GM18861 (cell line): ENCODE measurements at regions not wholly inside any gene's neighbourhood (a gene's known extent, or its start where the extent isn't known, plus 50 kb on each side); places are given as distances from the start of the nearest gene placed in this dataset.
"Not testable (repeated sequence)": the region's sequence is repeated elsewhere in the genome, so short reads cannot be mapped to it uniquely, and the experiment has no call there.

Experiments used
- ATAC-seq: cut with Tn5 transposase; IDR thresholded peaks from one replicate; pipeline ENCODE4 v1.9.1; 2021; ENCODE audit not compliant: unreplicated experiment

DNA sequence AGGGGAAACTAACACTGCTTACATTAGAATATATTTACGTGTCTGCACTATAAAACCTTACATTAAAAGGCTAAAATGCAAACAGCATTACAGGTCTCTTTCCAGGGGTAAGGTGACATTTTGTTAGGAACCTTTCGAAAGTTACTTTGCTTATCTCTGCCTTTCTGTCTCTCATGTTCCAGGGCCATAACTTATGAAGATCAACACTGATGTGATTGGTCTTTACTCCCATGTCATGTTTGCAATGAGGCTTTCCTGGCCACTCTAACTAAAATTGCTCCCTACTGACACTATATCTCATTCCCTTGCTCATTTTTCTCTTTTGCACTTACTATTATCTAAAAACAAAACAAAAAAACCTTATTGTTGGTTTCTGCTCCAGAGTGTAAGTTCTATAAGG lies 119.0 kb downstream of the JRKL start:
- ATAC-seq: no peak

DNA sequence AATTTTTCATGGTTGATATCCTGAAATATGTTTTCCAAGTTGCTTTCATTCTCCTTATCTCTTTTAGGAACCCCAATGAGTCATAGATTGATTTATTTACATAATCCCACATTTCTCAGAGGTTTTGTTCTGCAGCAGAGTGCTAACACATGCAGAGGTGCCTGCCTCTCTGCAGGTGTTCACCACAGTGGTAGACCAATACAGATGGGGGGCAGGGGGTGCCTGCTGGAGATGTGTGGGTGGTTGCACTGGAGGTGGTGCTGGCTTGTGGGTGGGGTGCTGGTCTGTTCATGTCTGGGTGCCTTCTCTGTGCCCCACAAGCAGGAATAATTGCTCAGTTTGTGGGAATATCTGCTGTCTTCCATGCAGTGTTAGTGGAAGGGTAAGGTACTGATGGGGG lies 131.1 kb downstream of the JRKL start:
- no peak for ATAC-seq

DNA sequence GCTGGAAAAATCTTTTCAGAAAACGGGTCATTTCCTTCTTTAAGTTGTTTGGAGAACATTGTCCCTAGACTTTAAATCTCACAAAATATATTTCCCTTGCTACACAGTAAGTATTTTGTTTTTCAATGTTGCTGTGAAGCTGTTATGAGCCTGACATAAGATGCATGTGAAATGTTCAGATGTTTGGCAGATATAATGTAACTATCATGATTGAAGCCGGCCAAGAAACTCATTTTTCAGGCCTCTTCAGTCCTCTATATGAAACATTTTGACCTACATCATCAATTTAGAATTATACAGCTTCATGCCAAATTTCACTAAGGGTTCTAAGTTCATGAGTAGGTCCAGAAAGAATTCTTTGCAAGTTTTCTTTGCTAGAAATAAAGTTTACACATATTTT lies 133.8 kb downstream of the JRKL start:
- no peak for ATAC-seq

DNA sequence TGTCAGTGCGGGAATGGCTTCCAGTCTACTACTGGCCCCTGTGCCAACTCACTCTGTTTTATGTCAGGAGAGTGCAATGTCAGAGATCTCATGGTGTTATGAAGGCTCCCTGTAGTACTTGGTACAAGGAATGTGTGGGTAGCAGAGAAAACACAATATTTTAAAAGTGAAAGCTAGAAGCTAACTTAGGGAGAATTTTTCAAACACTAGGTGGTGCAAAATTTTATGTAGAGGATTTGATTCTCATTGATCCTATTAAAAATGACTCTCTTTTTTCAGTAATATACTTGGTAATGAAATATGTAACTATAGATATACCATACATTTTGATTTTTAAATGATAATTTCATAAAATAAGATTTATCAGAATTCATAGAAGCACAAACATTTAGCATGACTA lies 134.7 kb downstream of the JRKL start:
- ATAC-seq: no peak

DNA sequence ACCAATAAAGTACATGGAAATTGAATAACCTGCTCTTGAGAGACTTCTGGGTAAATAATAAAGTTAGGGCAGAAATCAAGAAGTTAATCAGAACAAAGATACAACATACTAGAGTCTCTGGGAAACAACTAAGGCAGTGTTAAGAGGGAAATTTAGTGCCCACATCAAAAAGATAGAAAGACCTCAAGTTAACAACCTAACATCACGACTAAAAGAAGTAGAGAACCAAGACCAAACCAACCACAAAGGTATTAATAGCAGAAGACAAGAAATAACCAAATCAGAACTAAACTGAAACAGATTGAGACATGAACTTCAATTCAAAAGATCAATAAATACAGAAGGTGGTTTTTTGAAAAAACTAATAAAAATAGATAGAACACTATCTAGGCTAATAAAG lies 140.7 kb downstream of the JRKL start:
- no peak for ATAC-seq

DNA sequence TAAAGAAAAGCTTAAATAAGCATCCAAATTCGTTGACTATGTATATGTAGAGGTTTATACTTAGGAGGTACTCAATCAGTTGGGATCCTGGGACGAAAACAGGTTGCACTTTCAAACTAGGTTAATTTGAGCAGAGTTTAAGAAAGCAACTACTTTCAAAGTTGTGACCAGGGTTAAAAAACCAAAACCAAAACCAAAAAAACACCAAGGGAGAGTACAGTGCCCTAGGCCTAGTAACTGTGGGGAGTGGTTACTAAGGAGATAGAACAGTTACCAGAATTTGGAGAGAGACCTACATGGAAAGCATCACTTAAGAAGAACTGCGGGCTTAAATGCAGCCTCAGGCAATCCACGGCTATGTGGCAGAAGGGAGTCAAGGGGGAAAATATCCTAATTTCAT lies 148.3 kb downstream of the JRKL start:
- no peak for ATAC-seq

DNA sequence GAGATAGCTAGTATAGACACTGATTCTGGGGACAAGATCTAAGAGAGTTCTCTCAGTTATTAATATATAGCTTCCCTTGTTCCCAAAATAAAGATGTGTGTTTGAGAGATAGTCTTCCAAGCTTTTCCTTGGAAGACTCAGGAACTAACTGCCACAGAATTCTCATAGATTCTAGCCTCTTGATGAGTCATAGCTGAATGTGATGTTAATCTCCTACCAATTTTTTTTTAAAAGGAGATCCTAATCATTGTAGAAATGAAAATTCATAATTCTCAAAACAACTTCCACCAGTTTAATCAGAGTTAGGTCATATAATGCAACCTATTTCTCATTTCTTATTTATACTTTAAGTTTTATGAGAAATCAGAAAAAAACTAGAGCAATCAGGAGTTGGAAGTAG lies 148.8 kb downstream of the JRKL start:
- ATAC-seq: no peak

DNA sequence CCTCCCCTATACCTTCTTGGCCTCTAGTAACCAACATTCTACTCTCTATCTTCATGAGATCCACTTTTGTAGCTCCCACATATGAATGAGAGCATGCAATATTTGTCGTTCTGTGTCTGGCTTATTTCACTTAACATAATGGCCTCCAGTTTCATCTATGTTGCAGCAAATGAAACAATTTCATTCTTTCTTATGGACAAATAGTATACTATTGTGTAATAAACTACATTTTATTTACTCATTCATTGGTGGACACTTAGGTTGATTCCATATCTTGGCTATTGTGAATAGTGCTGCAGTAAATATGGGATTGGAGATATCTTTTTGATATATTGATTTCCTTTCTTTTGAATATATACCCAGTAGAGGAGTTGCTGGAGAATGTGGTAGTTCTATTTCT lies 151.1 kb downstream of the JRKL start:
- no peak for ATAC-seq

DNA sequence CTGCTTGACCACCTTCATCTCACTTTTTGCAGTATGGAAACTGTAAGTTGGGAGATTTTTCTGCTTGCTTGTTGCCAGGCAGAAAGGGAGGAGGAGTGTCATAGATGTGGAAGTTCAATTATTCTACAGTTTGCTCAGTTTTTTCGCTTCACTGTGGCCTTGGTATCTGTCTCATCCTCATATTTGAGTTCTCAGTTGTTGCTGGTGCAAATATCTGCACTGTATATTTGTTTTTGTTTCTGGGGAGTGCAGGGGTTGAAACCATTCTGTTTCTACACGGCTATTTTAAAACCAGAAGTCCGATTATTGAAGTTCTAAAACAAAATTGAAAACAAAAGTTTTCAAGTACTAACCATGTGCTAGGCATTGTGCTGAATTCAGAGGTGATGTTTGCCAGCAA lies 153.4 kb downstream of the JRKL start:
- no peak for ATAC-seq

DNA sequence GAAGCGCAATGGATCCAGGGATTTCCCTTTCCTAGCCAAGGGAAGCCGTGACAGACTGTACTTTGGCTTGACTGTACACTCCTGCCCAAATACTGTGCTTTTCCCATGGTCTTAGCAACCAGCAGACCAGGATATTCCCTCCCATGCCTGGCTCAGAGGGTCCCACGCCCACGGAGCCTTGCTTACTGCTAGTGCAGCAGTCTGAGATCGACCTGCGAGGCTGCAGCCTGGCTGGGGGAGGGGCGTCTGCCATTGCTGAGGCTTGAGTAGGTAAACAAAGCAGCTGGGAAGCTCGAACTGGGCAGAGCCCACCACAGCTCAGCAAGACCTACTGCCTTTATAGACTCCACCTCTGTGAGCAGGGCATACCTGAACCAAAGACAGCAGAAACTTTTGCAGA lies 155.4 kb downstream of the JRKL start:
- ATAC-seq: not testable (repeated sequence)

DNA sequence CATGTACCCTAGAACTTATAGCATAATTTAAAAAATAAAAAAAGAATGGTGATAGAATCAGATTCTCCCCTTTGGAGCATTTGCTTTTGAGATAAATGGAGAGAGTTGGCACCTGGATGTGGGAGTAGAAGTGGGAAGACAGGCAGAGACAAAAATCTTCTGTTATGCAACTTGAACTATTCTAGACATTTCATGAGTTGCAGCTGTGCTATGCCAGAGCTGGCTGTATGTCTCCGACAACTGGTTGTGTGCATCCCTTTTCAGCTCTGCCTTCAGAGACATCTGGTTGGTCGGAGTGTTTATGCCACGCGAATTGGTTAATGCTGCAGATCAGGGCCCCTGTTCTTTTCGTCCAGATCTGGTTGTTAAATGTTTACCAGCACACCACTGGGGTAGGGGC lies 161.3 kb downstream of the JRKL start:
- ATAC-seq: no peak

DNA sequence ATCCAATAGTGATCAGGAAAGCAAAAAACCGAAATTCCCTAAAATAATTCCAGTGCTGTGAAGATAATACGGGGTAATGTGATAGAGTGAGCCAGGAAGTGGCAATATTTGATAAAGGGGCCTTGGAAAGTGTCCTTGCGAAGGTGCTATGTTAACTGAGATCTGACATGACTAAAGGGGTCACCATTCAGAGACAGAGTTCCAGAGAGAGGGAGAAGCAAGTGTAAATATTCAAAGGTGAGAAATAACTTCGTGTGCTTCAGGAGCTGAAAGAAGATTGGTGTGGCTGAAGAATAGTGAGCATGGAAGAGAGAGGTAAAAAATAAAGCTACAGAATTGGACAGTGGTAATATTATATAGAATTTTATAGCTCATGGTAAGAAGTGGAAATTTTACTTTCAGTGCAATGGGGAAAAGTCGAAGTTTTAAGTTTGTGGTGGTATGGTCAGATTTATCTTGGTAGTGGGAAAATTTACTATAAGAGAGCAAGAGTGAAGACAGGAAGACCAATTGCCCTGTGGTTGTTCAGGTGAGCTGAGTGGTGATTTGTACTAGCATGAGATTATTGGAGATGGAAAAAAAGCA lies 164.5 kb downstream of the JRKL start:
- ATAC-seq: no peak

DNA sequence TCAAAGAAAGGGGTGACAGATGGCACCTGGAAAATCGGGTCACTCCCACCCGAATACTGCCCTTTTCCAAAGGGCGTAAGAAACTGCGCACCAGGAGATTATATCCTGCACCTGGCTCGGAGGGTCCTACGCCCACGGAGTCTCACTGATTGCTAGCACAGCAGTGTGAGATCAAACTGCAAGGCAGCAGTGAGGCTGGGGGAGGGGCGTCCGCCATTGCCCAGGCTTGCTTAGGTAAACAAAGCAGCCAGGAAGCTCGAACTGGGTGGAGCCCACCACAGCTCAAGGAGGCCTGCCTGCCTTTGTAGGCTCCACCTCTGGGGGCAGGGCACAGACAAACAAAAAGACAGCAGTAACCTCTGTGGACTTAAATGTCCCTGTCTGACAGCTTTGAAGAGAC lies 166.0 kb downstream of the JRKL start:
- not testable (repeated sequence) for ATAC-seq

DNA sequence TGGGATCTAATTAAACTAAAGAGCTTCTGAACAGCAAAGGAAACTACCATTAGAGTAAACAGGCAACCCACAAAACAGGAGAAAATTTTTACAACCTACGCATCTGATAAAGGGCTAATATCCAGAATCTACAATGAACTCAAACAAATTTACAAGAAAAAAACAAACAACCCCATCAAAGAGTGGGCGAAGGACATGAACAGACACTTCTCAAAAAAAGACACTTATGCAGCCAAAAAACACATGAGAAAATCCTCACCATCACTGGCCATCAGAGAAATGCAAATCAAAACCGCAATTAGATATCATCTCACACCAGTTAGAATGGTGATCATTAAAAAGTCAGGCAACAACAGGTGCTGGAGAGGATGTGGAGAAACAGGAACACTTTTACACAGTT lies 170.9 kb downstream of the JRKL start:
- not testable (repeated sequence) for ATAC-seq

DNA sequence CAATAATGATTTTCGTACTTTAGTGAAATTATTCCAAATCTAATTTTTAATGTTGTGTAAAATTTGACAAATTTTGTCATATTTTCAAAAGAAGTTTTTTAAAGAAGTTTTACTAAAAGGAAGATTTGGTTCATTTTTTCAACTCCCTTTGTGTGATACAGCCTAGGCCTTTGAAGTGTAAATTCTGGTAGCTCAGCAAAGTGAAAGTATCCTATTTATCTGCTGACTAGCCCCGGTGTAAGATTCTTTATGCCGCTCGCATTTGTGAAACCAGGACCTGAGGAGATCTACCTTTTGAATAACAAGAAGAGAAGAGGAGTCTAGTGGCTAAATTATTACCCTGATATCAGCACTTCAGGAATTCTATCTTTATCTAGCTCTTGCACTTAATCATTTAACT lies 177.4 kb downstream of the JRKL start:
- no peak for ATAC-seq

DNA sequence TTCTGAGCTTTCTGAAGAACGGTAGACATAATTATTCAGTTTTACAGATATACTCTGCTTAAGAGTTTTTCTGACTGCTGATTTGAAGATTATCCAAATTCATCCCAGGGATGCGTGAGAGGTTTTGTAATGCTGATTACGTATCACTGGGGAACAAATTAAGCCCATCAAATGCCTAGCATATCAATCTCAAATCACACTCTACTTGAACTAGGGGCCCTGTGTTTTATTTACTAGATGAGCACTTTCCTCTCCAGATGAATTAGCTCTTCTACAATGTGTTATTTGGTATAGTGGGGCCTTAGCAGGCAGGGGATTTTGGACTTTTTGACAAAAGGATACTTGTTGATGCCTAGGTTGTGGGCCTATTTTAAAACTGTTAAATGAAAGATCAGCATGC lies 177.9 kb downstream of the JRKL start:
- ATAC-seq: no peak

DNA sequence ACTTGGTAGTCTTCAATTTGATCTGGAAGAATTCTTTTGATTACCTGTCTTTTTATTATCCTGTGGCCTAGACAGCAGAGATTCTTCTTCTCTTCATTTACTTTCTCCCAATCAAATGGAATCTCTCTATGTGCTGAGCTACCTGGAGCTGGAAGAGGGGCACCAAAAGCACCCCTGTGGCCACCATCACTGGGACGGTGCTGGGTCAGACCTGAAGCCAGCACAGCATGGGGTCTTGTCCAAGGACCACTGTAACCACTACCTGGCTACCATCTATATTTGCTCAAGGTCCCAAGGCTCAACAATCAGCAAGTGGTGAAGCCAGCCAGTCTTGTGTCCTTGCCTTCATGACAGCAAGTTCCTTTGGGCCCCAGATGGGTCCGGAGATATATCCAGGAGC lies 186.6 kb downstream of the JRKL start:
- no peak for ATAC-seq

DNA sequence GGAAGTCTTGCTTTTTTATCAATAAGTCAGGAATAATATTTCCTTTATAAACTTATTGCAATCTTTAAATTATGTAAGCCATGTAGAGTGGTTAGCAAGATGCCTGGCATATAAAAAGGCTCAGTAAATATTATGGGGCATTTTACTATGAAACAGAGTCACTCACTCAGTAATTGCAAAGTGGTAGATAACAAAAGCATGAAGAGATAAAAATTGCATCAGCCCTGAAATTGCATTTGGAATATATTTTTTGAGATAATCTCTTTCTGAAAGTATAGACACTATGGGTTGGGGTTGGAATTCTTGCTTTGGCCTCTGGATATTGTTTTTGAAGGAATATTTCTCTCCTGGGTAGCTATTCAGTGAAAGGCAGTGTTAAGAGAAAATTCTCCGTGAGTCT lies 188.6 kb downstream of the JRKL start:
- ATAC-seq: no peak

DNA sequence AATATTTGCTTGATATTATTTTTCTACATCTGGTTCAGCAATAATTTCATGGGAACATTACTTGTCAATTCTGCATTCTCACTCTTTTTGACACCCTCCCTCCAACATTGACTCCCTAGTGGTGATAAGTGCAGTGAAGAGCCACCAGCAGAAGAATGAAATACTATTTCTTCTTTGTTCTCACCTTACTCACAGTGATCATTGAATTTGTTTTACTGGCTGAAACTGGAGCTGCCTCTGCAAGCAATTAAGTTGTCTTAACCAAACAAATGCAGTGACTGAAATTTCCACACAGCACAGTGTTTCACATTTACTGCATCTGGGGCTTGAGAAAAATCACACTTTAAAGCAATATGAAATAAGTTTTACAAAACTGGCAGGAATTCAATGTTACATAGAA lies 189.8 kb downstream of the JRKL start:
- ATAC-seq: no peak

DNA sequence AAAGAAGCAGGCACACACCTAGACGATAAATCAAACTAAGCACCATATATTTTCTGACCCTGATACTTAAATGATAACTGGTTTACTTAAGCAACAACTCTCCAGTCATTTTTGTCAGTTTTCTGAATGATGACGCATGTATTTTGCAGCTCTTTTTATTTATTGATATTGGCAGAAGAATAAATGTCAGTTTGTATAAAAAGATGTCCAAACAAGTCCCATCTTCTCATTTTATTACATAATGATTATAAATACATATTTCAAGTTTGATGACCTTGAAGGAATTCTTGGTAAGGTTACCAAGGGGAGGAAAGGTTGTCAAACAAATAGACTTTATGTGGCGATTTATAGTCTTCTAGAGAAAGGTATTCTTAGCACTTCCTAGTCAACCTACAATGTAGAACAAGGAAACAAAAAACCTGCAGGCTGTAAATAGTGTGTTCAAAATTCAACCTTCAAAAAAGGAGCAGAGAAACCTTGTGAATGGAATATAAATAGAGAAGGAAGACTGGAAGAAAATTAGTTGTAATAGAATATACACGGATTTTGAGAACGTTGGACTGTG lies 190.7 kb downstream of the JRKL start:
- ATAC-seq: no peak

DNA sequence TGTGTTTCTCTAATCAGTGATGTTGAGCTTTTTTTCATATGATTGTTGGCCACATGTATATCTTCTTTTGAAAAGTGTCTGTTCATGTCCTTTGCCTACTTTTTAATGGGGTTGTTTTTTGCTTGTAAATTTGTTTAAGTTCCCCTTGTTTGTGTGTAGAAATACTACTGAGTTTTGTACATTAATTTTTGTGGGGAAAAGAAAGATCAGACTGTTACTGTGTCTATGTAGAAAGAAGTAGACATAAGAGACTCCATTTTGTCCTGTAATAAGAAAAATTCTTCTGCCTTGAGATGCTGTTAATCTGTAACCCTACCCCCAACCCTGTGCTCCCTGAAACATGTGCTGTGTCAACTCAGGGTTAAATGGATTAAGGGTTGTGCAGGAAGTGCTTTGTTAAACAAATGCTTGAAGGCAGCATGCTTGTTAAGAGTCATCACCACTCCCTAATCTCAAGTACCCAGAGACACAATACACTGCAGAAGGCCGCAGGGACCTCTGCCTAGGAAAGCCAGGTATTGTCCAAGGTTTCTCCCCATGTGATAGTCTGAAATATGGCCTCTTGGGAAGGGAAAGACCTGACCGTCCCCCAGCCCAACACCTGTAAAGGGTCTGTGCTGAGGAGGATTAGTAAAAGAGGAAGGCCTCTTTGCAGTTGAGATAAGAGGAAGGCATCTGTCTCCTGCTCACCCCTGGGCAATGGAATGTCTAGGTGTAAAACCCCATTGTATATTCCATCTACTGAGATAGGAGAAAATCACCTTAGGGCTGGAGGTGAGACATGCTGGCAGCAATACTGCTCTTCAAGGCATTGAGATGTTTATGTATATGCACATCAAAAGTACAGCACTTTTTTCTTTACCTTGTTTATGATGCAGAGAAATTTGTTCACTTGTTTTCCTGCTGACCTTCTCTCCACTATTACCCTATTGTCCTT lies 196.4 kb downstream of the JRKL start:
- ATAC-seq: not testable (repeated sequence)

DNA sequence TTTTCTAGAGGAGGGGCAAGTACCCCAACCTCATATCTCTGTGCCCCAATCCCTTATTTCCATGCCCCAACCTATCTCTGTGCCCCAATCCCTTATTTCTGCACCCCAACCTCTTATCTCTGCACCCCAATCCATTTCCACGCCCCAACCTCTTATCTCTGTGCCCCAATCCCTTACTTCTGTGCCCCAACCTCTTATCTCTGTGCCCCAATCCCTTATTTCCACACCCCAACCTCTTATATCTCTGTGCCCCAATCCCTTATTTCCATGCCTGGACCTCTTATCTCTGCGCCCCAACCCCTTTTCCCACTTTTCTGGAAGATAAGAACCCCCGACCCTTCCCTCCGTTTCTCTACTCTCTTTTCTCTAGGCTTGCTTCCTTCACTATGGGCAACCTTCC lies 199.0 kb downstream of the JRKL start:
- not testable (repeated sequence) for ATAC-seq
